ENCODE measurements at regions not wholly inside any gene's neighbourhood (a gene's known extent, or its start where the extent isn't known, plus 50 kb on each side); places are given as distances from the start of the nearest gene placed in this dataset.

GRCh38 chr14:76580967-76581366 is 180.3 kb upstream of the VASH1 start:
- TF ChIP-seq GLIS2 (tag by site-specific recombination; IDR thresholded peaks at IDR 0.05) = no peak
- TF ChIP-seq, protein P1, sequence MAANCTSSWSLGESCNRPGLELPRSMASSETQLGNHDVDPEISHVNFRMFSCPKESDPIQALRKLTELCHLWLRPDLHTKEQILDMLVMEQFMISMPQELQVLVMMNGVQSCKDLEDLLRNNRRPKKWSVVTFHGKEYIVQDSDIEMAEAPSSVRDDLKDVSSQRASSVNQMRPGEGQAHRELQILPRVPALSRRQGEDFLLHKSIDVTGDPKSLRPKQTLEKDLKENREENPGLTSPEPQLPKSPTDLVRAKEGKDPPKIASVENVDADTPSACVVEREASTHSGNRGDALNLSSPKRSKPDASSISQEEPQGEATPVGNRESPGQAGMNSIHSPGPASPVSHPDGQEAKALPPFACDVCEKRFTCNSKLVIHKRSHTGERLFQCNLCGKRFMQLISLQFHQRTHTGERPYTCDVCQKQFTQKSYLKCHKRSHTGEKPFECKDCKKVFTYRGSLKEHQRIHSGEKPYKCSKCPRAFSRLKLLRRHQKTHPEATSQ (tag by site-specific recombination; IDR thresholded peaks at IDR 0.05) = no peak
- no peak for TF ChIP-seq ZNF266 (tag by site-specific recombination; IDR thresholded peaks at IDR 0.05; ENCODE audit: low read depth)
- no peak for TF ChIP-seq AEBP2 (tag by site-specific recombination; IDR thresholded peaks at IDR 0.05; ENCODE audit: borderline replicate concordance)
- no peak for TF ChIP-seq ZNF530 (tag by site-specific recombination; IDR thresholded peaks at IDR 0.05; ENCODE audit: low read depth)
- TF ChIP-seq ZNF555 (tag by site-specific recombination; conservative IDR thresholded peaks at IDR 0.05) = no peak
- TF ChIP-seq SCRT2 (tag by site-specific recombination; IDR thresholded peaks at IDR 0.05) = no peak
- TF ChIP-seq ZNF830 (tag by site-specific recombination; IDR thresholded peaks at IDR 0.05; ENCODE audit: low read depth) = no peak
- TF ChIP-seq, protein P2, sequence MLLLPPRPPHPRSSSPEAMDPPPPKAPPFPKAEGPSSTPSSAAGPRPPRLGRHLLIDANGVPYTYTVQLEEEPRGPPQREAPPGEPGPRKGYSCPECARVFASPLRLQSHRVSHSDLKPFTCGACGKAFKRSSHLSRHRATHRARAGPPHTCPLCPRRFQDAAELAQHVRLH (tag by site-specific recombination; IDR thresholded peaks at IDR 0.05) = no peak
- POLR2A ChIA-PET = no interaction called here
- Histone ChIP-seq H3K9me3 (ENCODE audit: control insufficient read depth, insufficient read depth, low read depth, low read length) (no peaks in the 10 kb centered on the region), H3K27ac (ENCODE audit: extremely low read depth, low read depth, low read length) (no peak overlapping the region), H3K36me3 (ENCODE audit: control insufficient read depth in 2 of 2, insufficient read depth in 1 of 2, low read length in 2 of 2) (no peaks in the 10 kb centered on the region), H3K4me3 (ENCODE audit: low read depth, low read length) (no peak overlapping the region), H3K4me1 (ENCODE audit: control insufficient read depth, insufficient read depth, low read length) (peaks cover 11% of the 10 kb centered on the region; the same call in 1 of the 2 replicates)
- CTCF ChIA-PET = interaction anchor here (1.3 kb wide), 1 partner anchor 67 kb away, joined by 4 read pairs; no protein-coding TSS in a partner anchor

GRCh38 chr14:76581592-76581991 is 179.7 kb upstream of the VASH1 start:
- H3K4me3 ChIP-seq (ENCODE audit: low read depth, low read length) = no peak overlapping the region
- H3K36me3 ChIP-seq (ENCODE audit: control insufficient read depth in 2 of 2, insufficient read depth in 1 of 2, low read length in 2 of 2) = no peaks in the 10 kb centered on the region
- H3K4me1 ChIP-seq (ENCODE audit: control insufficient read depth, insufficient read depth, low read length) = peaks cover 11% of the 10 kb centered on the region; the same call in 1 of the 2 replicates
- TF ChIP-seq, protein P3, sequence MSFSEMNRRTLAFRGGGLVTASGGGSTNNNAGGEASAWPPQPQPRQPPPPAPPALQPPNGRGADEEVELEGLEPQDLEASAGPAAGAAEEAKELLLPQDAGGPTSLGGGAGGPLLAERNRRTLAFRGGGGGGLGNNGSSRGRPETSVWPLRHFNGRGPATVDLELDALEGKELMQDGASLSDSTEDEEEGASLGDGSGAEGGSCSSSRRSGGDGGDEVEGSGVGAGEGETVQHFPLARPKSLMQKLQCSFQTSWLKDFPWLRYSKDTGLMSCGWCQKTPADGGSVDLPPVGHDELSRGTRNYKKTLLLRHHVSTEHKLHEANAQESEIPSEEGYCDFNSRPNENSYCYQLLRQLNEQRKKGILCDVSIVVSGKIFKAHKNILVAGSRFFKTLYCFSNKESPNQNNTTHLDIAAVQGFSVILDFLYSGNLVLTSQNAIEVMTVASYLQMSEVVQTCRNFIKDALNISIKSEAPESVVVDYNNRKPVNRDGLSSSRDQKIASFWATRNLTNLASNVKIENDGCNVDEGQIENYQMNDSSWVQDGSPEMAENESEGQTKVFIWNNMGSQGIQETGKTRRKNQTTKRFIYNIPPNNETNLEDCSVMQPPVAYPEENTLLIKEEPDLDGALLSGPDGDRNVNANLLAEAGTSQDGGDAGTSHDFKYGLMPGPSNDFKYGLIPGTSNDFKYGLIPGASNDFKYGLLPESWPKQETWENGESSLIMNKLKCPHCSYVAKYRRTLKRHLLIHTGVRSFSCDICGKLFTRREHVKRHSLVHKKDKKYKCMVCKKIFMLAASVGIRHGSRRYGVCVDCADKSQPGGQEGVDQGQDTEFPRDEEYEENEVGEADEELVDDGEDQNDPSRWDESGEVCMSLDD (tag by site-specific recombination; IDR thresholded peaks at IDR 0.05) = no peak
- TF ChIP-seq ZNF112 (tag by site-specific recombination; IDR thresholded peaks at IDR 0.05) (no peak), ZNF362 (tag by site-specific recombination; IDR thresholded peaks at IDR 0.05) (no peak), ZNF221 (tag by site-specific recombination; IDR thresholded peaks at IDR 0.05; ENCODE audit: borderline replicate concordance) (no peak), KLF10 (tag by site-specific recombination; IDR thresholded peaks at IDR 0.05) (no peak), ZBTB21 (tag by site-specific recombination; IDR thresholded peaks at IDR 0.05) (no peak), HOXC10 (CRISPR knock-in tag; IDR thresholded peaks at IDR 0.05) (no peak), ZBTB17 (tag by site-specific recombination; IDR thresholded peaks at IDR 0.05) (no peak), ZNF2 (tag by site-specific recombination; IDR thresholded peaks at IDR 0.05) (no peak), ZNF423 (tag by site-specific recombination; IDR thresholded peaks at IDR 0.05) (no peak), GLI2 (tag by site-specific recombination; IDR thresholded peaks at IDR 0.05; ENCODE audit: borderline replicate concordance, low read depth) (no peak), ZNF514 (tag by site-specific recombination; IDR thresholded peaks at IDR 0.05) (no peak), ZNF266 (tag by site-specific recombination; IDR thresholded peaks at IDR 0.05; ENCODE audit: low read depth) (no peak), GLIS1 (tag by site-specific recombination; IDR thresholded peaks at IDR 0.05) (no peak), ZBTB7A (tag by site-specific recombination; IDR thresholded peaks at IDR 0.05; ENCODE audit: low read depth) (no peak), ZNF202 (tag by site-specific recombination; IDR thresholded peaks at IDR 0.05; ENCODE audit: borderline replicate concordance) (no peak)
- TF ChIP-seq, protein P1 (tag by site-specific recombination; IDR thresholded peaks at IDR 0.05) = no peak
- ChIA-PET POLR2A (no interaction called here), CTCF (interaction anchor here (1.3 kb wide), 1 partner anchor 66 kb away, joined by 4 read pairs; no protein-coding TSS in a partner anchor)
- no peaks in the 10 kb centered on the region for H3K9me3 ChIP-seq (ENCODE audit: control insufficient read depth, insufficient read depth, low read depth, low read length)
- no peak overlapping the region for H3K27ac ChIP-seq (ENCODE audit: extremely low read depth, low read depth, low read length)
